IPS-15b (cell line): ENCODE measurements at regions not wholly inside any gene's neighbourhood (a gene's known extent, or its start where the extent isn't known, plus 50 kb on each side); places are given as distances from the start of the nearest gene placed in this dataset.

ENCODE experiments used
- H3K27me3 ChIP-seq: one replicate; pipeline ENCODE4 v1.6.1; 2013; ENCODE audit warnings: low read length; ENCODE audit not compliant: control insufficient read depth, insufficient read depth
- H3K36me3 ChIP-seq: one replicate; pipeline ENCODE4 v1.6.1; 2013; ENCODE audit warnings: low read length; ENCODE audit not compliant: control insufficient read depth, insufficient read depth
- H3K4me1 ChIP-seq: one replicate; pipeline ENCODE4 v1.6.1; 2013; ENCODE audit warnings: mild to moderate bottlenecking, low read length; ENCODE audit not compliant: control insufficient read depth, insufficient read depth
- H3K4me3 ChIP-seq: one replicate; pipeline ENCODE4 v1.5.1; 2013; ENCODE audit warnings: low read depth, low read length
- H3K9ac ChIP-seq: one replicate; pipeline ENCODE4 v1.6.1; 2013; ENCODE audit warnings: low read depth, mild to moderate bottlenecking, low read length
- H3K9me3 ChIP-seq: one replicate; pipeline ENCODE4 v1.6.1; 2013; ENCODE audit warnings: mild to moderate bottlenecking, low read length; ENCODE audit not compliant: control insufficient read depth, insufficient read depth

DNA sequence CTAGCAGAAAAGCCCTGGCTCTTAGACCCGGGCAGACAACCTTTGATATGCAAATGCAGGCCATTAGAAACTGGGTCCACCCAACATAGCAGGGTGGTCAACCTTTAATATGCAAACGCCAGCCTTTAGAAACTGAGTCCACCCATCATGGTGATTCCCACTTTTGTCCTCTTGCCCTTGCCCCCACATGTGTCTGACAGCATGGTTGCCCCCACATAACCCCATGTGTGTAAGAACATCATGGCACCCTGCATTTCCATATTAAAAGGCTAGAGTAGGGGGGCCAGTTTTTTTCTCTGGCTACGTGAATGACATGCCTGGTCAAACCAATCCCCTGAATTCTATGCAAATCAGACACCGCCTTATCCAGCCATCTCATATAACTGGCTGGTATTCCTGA is 273.2 kb upstream of the PRDM9 start:
- Histone ChIP-seq H3K9ac (no peak overlapping the region), H3K9me3 (no peaks in the 10 kb centered on the region)

GRCh38 chr5:23223846-23224245 is 283.6 kb upstream of the PRDM9 start:
- Histone ChIP-seq H3K27me3 (no peaks in the 10 kb centered on the region), H3K4me3 (no peak overlapping the region), H3K9me3 (no peaks in the 10 kb centered on the region), H3K36me3 (no peaks in the 10 kb centered on the region), H3K9ac (no peak overlapping the region), H3K4me1 (no peaks in the 10 kb centered on the region)

More for the DNA sequence above, 273.2 kb upstream of the PRDM9 start:
- Histone ChIP-seq H3K36me3 (no peaks in the 10 kb centered on the region), H3K4me3 (peak overlapping the region; percentile 15), H3K27me3 (no peaks in the 10 kb centered on the region), H3K4me1 (peaks cover 25% of the 10 kb centered on the region)

GRCh38 chr5:23221831-23222230 is 285.6 kb upstream of the PRDM9 start:
- Histone ChIP-seq H3K36me3 (no peaks in the 10 kb centered on the region), H3K9ac (no peak overlapping the region), H3K4me1 (no peaks in the 10 kb centered on the region), H3K9me3 (no peaks in the 10 kb centered on the region), H3K4me3 (no peak overlapping the region), H3K27me3 (no peaks in the 10 kb centered on the region)

DNA sequence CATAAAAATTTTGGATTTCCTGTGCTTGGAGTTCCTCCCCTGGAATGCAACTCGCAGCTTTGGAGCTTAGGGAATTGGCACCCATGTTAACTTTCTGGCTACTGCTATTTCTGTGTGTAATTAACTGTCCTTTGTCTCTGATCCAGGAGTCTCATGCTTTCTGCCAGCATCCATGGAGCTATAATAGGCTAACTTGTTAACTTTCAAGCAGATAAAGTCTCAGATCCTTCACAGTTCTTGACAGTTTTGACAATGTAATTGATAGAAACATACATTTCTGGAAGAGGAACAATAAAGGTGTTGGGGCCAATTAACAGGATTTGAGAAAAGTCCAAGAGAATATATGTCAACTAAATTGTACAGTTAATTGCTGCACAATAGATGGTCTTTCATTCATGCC is 290.2 kb upstream of the PRDM9 start:
- no peak overlapping the region for H3K9ac ChIP-seq
- H3K27me3 ChIP-seq, result no peaks in the 10 kb centered on the region
- H3K36me3 ChIP-seq, result no peaks in the 10 kb centered on the region
- H3K4me3 ChIP-seq, result no peak overlapping the region
- no peaks in the 10 kb centered on the region for H3K4me1 ChIP-seq
- no peaks in the 10 kb centered on the region for H3K9me3 ChIP-seq

DNA sequence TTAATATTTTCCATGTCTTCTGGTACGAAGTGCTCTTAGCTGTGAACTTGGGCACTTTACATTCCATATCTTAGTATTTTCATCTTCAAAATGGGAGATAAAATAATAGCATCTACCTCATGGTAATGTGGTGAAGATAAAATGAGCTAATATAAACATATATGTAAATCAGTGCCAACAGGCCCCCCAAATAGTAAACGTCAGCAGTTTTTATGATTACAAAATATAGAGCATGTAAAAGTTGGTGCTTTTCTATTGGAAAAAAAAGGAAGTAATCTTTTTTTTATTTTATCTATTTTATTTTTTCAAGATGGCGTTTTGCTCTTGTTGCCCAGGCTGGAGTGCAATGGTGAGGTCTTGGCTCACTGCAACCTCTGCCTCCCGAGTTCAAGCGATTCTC is 291.1 kb upstream of the PRDM9 start:
- Histone ChIP-seq H3K4me1 (no peaks in the 10 kb centered on the region), H3K36me3 (no peaks in the 10 kb centered on the region), H3K9me3 (no peaks in the 10 kb centered on the region), H3K27me3 (no peaks in the 10 kb centered on the region), H3K4me3 (no peak overlapping the region), H3K9ac (no peak overlapping the region)

DNA sequence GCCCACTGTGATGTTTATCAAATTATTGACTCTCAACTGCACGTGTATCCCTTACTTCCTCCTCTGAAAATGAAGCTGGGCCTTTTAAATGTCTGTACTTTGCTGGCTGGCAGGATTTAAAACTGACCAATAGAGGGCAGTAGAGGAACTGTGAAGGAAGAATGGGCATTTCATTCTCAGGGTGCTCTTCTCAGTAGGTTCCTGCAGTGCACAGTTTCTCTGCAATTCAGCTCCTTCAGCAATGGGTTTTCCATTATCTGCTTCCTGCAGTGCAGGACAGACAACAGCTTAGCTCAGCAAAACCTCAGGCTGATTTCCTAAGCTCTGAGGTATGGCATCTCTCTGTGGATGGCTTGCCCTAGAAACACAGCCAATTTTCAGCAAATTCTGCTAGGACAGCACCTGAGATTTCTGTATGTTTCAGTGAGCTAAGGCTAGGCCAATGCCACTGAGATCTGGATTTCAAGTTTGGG is 298.4 kb upstream of the PRDM9 start:
- H3K4me3 ChIP-seq, result no peak overlapping the region
- H3K36me3 ChIP-seq, result no peaks in the 10 kb centered on the region
- no peak overlapping the region for H3K9ac ChIP-seq
- H3K27me3 ChIP-seq, result no peaks in the 10 kb centered on the region
- peaks cover 6% of the 10 kb centered on the region for H3K4me1 ChIP-seq
- H3K9me3 ChIP-seq, result no peaks in the 10 kb centered on the region

DNA sequence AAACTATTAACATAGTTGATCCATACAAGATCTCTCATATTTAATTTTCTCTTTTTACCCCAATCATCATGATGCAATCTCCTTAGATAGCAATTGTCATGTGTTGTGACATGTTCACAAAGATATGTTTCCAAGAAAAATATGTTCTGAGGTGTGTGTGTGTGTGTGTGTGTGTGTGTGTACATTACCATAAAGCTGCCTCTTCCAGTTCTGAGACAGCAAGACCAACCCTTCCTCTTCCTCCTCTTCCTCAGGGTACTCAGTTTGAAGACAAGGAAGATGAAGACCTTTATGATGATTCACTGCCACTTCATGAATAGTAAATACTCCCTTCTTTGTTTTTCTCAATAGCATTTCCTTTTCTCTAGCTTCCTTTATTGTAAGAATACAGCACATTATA is 303.3 kb upstream of the PRDM9 start:
- Histone ChIP-seq H3K4me3 (no peak overlapping the region), H3K36me3 (no peaks in the 10 kb centered on the region), H3K27me3 (no peaks in the 10 kb centered on the region), H3K4me1 (peaks cover 2% of the 10 kb centered on the region), H3K9me3 (peaks cover 4% of the 10 kb centered on the region), H3K9ac (no peak overlapping the region)

DNA sequence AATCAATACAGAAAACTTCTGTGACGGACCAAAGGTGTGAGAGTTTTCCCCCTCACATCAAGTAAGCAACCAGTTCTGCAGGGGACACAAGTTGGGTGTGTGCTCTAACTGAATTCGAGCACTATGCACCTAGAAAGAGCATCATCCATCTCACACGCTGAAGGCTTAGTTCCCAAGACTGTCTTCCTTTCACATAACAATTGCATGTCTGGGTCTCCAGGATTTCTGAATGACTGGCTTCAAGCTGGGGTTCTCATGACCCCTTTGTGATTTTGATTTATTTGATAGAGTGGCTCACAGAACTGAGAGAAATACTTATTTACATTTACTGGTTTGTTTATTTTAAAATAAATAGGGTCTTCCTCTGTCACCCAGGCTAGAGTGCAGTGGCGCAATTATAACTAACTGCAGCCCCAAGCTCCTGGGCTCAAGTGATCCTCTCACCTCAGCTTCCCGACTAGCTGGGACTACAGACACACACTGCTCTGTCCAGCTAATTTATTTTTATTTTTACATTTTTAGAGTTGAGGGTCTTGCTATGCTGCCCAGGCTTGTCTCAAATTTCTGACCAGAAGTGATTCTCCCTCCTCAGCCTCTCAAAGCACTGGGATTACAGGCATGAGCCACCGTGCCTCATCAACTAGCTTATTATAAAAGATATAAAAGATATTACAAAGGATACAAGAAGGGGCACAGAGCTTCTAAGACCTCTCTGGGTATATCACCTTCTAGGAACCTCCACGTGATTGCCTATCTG is 316.7 kb upstream of the CDH12 start:
- H3K9ac ChIP-seq, result no peak overlapping the region
- H3K9me3 ChIP-seq, result peaks cover 3% of the 10 kb centered on the region
- H3K36me3 ChIP-seq, result no peaks in the 10 kb centered on the region
- no peaks in the 10 kb centered on the region for H3K4me1 ChIP-seq
- H3K27me3 ChIP-seq, result no peaks in the 10 kb centered on the region
- H3K4me3 ChIP-seq, result no peak overlapping the region

GRCh38 chr5:23164971-23165370 is 311.8 kb upstream of the CDH12 start:
- peaks cover 3% of the 10 kb centered on the region for H3K9me3 ChIP-seq
- no peaks in the 10 kb centered on the region for H3K27me3 ChIP-seq
- H3K4me3 ChIP-seq, result no peak overlapping the region
- H3K36me3 ChIP-seq, result no peaks in the 10 kb centered on the region
- H3K4me1 ChIP-seq, result no peaks in the 10 kb centered on the region
- H3K9ac ChIP-seq, result no peak overlapping the region

GRCh38 chr5:23158179-23158578 is 305.0 kb upstream of the CDH12 start:
- Histone ChIP-seq H3K27me3 (no peaks in the 10 kb centered on the region), H3K36me3 (no peaks in the 10 kb centered on the region), H3K9ac (no peak overlapping the region), H3K9me3 (no peaks in the 10 kb centered on the region), H3K4me3 (no peak overlapping the region), H3K4me1 (no peaks in the 10 kb centered on the region)

DNA sequence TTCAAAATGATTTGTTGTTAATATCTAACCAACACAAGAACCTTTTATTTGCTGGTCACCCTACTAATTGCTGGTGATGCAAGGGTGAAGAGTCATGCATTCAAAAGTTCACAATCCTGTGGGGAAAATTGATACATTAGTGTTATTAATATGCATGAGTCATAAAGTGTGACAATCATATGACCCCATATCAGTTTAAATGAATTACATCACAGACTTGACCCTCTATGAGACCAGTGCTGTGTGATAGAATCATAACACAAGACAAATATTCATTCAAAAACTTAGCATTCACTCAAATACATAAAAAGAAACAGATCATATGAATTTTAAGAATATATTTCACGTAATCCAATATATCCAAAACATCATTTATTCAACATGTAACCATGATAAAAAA is 304.6 kb upstream of the CDH12 start:
- Histone ChIP-seq H3K9me3 (no peaks in the 10 kb centered on the region), H3K4me3 (no peak overlapping the region), H3K9ac (no peak overlapping the region), H3K27me3 (no peaks in the 10 kb centered on the region), H3K4me1 (no peaks in the 10 kb centered on the region), H3K36me3 (no peaks in the 10 kb centered on the region)

DNA sequence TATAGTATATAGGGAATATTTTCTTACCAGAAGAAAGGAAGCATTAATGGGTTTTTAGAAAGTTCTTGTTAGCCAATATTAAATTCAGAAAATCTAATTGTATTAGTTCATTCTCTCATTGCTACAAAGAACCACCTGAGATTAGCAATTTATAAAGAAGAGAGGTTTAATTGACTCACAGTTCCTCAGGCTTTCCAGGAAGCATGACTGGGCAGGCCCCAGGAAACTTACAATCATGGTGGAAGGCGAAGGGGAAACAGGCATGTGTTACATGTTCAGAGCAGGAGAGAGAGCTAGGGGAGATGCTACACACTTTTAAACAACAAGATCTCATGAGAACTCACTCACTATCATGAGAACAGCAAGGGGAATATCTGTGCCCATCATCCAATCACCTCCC is 304.0 kb upstream of the CDH12 start:
- H3K9me3 ChIP-seq, result no peaks in the 10 kb centered on the region
- H3K36me3 ChIP-seq, result no peaks in the 10 kb centered on the region
- H3K4me3 ChIP-seq, result no peak overlapping the region
- H3K4me1 ChIP-seq, result no peaks in the 10 kb centered on the region
- H3K9ac ChIP-seq, result no peak overlapping the region
- no peaks in the 10 kb centered on the region for H3K27me3 ChIP-seq
